Parathyroid adenoma (tissue), 2 donors: ENCODE measurements at regions not wholly inside any gene's neighbourhood (a gene's known extent, or its start where the extent isn't known, plus 50 kb on each side); places are given as distances from the start of the nearest gene placed in this dataset.

Experiments
- H2AFZ ChIP-seq: fragments of 300-600 bp; sonication (generic); one replicate; pipeline ENCODE4 v1.7.0; 2017; ENCODE audit warnings: antibody characterized with exemption, mild to moderate bottlenecking
- H3K27ac ChIP-seq: fragments of 300-600 bp; sonication (generic); one replicate; pipeline ENCODE4 v1.7.0; 2017
- H3K27me3 ChIP-seq: fragments of 300-600 bp; sonication (generic); one replicate; pipeline ENCODE4 v1.7.0; 2017; ENCODE audit warnings: low read length; ENCODE audit not compliant: control insufficient read depth, insufficient read depth
- H3K36me3 ChIP-seq: fragments of 300-600 bp; sonication (generic); one replicate; pipeline ENCODE4 v1.7.0; 2017; ENCODE audit warnings: low read length; ENCODE audit not compliant: control insufficient read depth, insufficient read depth
- H3K4me1 ChIP-seq: fragments of 300-600 bp; sonication (generic); one replicate; pipeline ENCODE4 v1.7.0; 2017; ENCODE audit warnings: control low read depth
- H3K4me2 ChIP-seq: fragments of 300-600 bp; sonication (generic); one replicate; pipeline ENCODE4 v1.7.0; 2017; ENCODE audit warnings: low read length
- H3K4me3 ChIP-seq: fragments of 300-600 bp; sonication (generic); one replicate; pipeline ENCODE4 v1.7.0; 2017; ENCODE audit warnings: low read depth, low read length
- H3K79me2 ChIP-seq: fragments of 300-600 bp; sonication (generic); one replicate; pipeline ENCODE4 v1.7.0; 2017; ENCODE audit warnings: control low read depth
- H3K9ac ChIP-seq: fragments of 300-600 bp; sonication (generic); one replicate; pipeline ENCODE4 v1.7.0; 2017; ENCODE audit warnings: mild to moderate bottlenecking
- H3K9me3 ChIP-seq: fragments of 300-600 bp; sonication (generic); one replicate; pipeline ENCODE4 v1.7.0; 2017; ENCODE audit warnings: low read length; ENCODE audit not compliant: control insufficient read depth
- CTCF ChIP-seq: fragments of 300-600 bp; sonication (generic); IDR thresholded peaks from one replicate; pipeline ENCODE4 v1.7.0; 2017; ENCODE audit warnings: antibody characterized with exemption, mild to moderate bottlenecking
- donor health status: primary hyperparathyroidism.

DNA sequence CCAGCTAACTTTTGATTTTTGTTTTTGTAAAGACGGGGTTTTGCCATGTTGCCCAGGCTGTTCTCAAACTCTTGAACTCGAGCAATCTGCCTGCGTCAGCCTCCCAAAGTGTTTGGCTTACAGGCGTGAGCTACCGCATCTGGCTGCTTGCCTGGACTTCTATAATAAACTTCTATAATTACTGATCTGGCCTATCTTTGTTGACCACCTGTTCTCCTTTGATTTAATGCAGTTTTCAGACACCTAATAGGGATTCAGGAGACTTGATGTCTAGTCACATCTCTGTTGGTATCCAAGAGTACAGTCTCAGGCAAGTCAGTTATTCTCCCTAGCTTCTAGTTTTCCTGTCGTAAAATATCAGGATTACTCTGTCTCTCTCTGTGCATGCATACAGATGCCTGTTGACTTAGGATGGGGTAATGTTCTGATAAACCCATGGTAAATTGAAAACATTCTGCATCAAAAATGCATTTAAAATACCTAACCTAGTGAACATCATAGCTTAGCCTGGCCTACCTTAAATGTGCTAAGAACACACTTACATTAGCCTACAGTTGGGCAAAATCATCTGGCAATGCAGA lies 51.5 kb upstream of the NR3C1 start:
- Histone ChIP-seq H3K36me3 (no peaks in the 10 kb centered on the region), H3K79me2 (no peaks in the 10 kb centered on the region), H3K4me2 (no peak overlapping the region), H2AFZ (no peak overlapping the region), H3K27ac (no peak overlapping the region), H3K4me3 (no peak overlapping the region), H3K9ac (no peak overlapping the region), H3K9me3 (no peaks in the 10 kb centered on the region), H3K27me3 (no peaks in the 10 kb centered on the region), H3K4me1 (no peaks in the 10 kb centered on the region)
- TF ChIP-seq CTCF = no peak

GRCh38 chr5:143453720-143454119 lies 50.2 kb upstream of the NR3C1 start:
- H3K4me1 ChIP-seq = no peaks in the 10 kb centered on the region
- no peak overlapping the region for H3K4me3 ChIP-seq
- H2AFZ ChIP-seq = no peak overlapping the region
- H3K36me3 ChIP-seq = no peaks in the 10 kb centered on the region
- no peak for TF ChIP-seq CTCF
- H3K9ac ChIP-seq = no peak overlapping the region
- no peaks in the 10 kb centered on the region for H3K27me3 ChIP-seq
- H3K79me2 ChIP-seq = no peaks in the 10 kb centered on the region
- H3K27ac ChIP-seq = no peak overlapping the region
- H3K4me2 ChIP-seq = no peak overlapping the region
- no peaks in the 10 kb centered on the region for H3K9me3 ChIP-seq
